B cell (primary cell): ENCODE measurements at regions not wholly inside any gene's neighbourhood (a gene's known extent, or its start where the extent isn't known, plus 50 kb on each side); places are given as distances from the start of the nearest gene placed in this dataset.

ENCODE experiments used
- ATAC-seq: fragments of 200-7000 bp; cut with Tn5 transposase; one replicate; pipeline ENCODE4 v1.10.0; 2021; ENCODE audit warnings: low read depth, mild to moderate bottlenecking, moderate number of reproducible peaks, moderate library complexity
- CTCF ChIA-PET: fragments of 350-600 bp; sonication (Branson Sonifier 250); formaldehyde crosslinking; loops from one replicate; lab custom pipeline; 2021; ENCODE audit warnings: antibody characterized with exemption, inconsistent platforms; lab: Charles Lee
- POLR2A ChIA-PET: fragments of 350-600 bp; sonication (Branson Sonifier 250); formaldehyde crosslinking; loops from one replicate; lab custom pipeline; 2021; ENCODE audit warnings: antibody characterized with exemption; lab: Charles Lee
- DNase-seq: peaks from one replicate; pipeline ENCODE4 v3.0.0; 2013
- H2AFZ ChIP-seq: 2 replicates; pipeline ENCODE4 v1.6.1; 2012; ENCODE audit warnings: mild to moderate bottlenecking, low read depth, low read length; ENCODE audit not compliant: insufficient read depth, poor library complexity, severe bottlenecking
- H3K27ac ChIP-seq, 2 donors: 1 replicate in 1 of 2; 2 replicates in 1 of 2; pipeline ENCODE4 v1.5.1; 2012 to 2013; ENCODE audit warnings: low read length in 2 of 2, mild to moderate bottlenecking in 2 of 2, moderate library complexity in 1 of 2
- H3K27me3 ChIP-seq, 4 experiments: fragments of 200-600 bp in 1 of 4; sonication (generic) in 1 of 4; replicated peaks in 1 of 4; 1 replicate in 2 of 4; 2 replicates in 2 of 4; pipeline versions ENCODE4 v1.6.1 to v1.7.0; 2013 to 2016; ENCODE audit warnings: low read length in 3 of 4, mild to moderate bottlenecking in 2 of 4, mixed read lengths in 1 of 4, moderate library complexity in 1 of 4; ENCODE audit not compliant: insufficient read depth in 4 of 4, control insufficient read depth in 3 of 4; ENCODE audit errors: control extremely low read depth in 1 of 4
- H3K36me3 ChIP-seq, 2 experiments: replicated peaks in 1 of 2; 1 replicate in 1 of 2; 2 replicates in 1 of 2; pipeline versions ENCODE4 v1.6.1 to v1.7.1; 2013; ENCODE audit warnings: low read length in 1 of 2; ENCODE audit not compliant: insufficient read depth in 2 of 2, control insufficient read depth in 1 of 2; ENCODE audit errors: control extremely low read depth in 1 of 2, extremely low read depth in 1 of 2
- H3K4me1 ChIP-seq, 2 donors: fragments of 200-600 bp in 1 of 2; sonication (generic) in 1 of 2; 1 replicate in 1 of 2; 2 replicates in 1 of 2; pipeline versions ENCODE4 v1.5.1 to v1.6.1; 2013 to 2017; ENCODE audit warnings: low read length in 2 of 2; ENCODE audit not compliant: control insufficient read depth in 2 of 2, insufficient read depth in 2 of 2
- H3K4me2 ChIP-seq: replicated peaks from 2 replicates; pipeline ENCODE3; 2012; ENCODE audit warnings: mild to moderate bottlenecking, low read depth, low read length; ENCODE audit not compliant: poor library complexity, severe bottlenecking
- H3K4me3 ChIP-seq, 5 experiments: fragments of 200-600 bp in 1 of 5; sonication (generic) in 1 of 5; 1 replicate in 3 of 5; 2 replicates in 2 of 5; pipeline versions ENCODE4 v1.5.1 to v1.7.0; 2011 to 2016; ENCODE audit warnings: low read length in 4 of 5, mild to moderate bottlenecking in 4 of 5, low read depth in 2 of 5, control low read depth in 1 of 5, moderate library complexity in 1 of 5; ENCODE audit not compliant: insufficient read depth in 1 of 5; ENCODE audit errors: control extremely low read depth in 1 of 5, extremely low read depth in 1 of 5
- H3K79me2 ChIP-seq: fragments of 200-600 bp; sonication (generic); one replicate; pipeline ENCODE4 v1.6.0; 2016; ENCODE audit warnings: low read length; ENCODE audit not compliant: control insufficient read depth, insufficient read depth
- H3K9ac ChIP-seq: fragments of 200-600 bp; sonication (generic); 2 replicates; pipeline ENCODE4 v1.6.1; 2017; ENCODE audit warnings: mild to moderate bottlenecking, low read length, moderate library complexity
- H3K9me3 ChIP-seq, 3 donors: one replicate each; pipeline versions ENCODE4 v1.6.1 to v1.7.1; 2013; ENCODE audit warnings: low read length in 2 of 3; ENCODE audit not compliant: control insufficient read depth in 2 of 3, insufficient read depth in 1 of 3; ENCODE audit errors: control extremely low read depth in 1 of 3
- H4K20me1 ChIP-seq: 2 replicates; pipeline ENCODE4 v1.6.0; 2012; ENCODE audit warnings: mild to moderate bottlenecking, low read length; ENCODE audit not compliant: insufficient read depth, control insufficient read depth, poor library complexity, severe bottlenecking
- H3K27ac Mint-ChIP-seq: one replicate; pipeline ENCODE4 v1.8.0; 2021; ENCODE audit warnings: mixed read lengths
- H3K27me3 Mint-ChIP-seq: one replicate; pipeline ENCODE4 v1.8.0; 2021; ENCODE audit warnings: mixed read lengths
- H3K4me1 Mint-ChIP-seq: one replicate; pipeline ENCODE4 v1.8.0; 2021; ENCODE audit warnings: mixed read lengths
- H3K4me3 Mint-ChIP-seq: one replicate; pipeline ENCODE4 v1.8.0; 2021; ENCODE audit warnings: mixed read lengths
- H3K9me3 Mint-ChIP-seq: one replicate; pipeline ENCODE4 v1.8.0; 2022; ENCODE audit warnings: mixed read lengths; ENCODE audit not compliant: insufficient read depth
- EZH2 ChIP-seq: IDR thresholded peaks from 2 replicates; pipeline ENCODE4 v1.6.1; 2012; ENCODE audit warnings: borderline replicate concordance, low read depth, mild to moderate bottlenecking, moderate library complexity, low read length; ENCODE audit not compliant: insufficient read depth, poor library complexity, severe bottlenecking
- WGBS: methylation state at CpG from one replicate; pipeline ENCODE4 v1.1.5; 2013; ENCODE audit warnings: missing lambda C conversion rate; ENCODE audit not compliant: insufficient coverage; 5-methylcytosine and 5-hydroxymethylcytosine counted together
- intact Hi-C: fragments of 100-400 bp; cut with micrococcal nuclease; formaldehyde crosslinking; loops from one replicate; pipeline ENCODE4 v1.10.0; 2022
- TF ChIP-seq, protein P1 (sequence below): fragments of 200-600 bp; IDR thresholded peaks from one replicate; pipeline ENCODE4 v1.8.0; 2022; ENCODE audit warnings: antibody characterized with exemption, mild to moderate bottlenecking

DNA sequence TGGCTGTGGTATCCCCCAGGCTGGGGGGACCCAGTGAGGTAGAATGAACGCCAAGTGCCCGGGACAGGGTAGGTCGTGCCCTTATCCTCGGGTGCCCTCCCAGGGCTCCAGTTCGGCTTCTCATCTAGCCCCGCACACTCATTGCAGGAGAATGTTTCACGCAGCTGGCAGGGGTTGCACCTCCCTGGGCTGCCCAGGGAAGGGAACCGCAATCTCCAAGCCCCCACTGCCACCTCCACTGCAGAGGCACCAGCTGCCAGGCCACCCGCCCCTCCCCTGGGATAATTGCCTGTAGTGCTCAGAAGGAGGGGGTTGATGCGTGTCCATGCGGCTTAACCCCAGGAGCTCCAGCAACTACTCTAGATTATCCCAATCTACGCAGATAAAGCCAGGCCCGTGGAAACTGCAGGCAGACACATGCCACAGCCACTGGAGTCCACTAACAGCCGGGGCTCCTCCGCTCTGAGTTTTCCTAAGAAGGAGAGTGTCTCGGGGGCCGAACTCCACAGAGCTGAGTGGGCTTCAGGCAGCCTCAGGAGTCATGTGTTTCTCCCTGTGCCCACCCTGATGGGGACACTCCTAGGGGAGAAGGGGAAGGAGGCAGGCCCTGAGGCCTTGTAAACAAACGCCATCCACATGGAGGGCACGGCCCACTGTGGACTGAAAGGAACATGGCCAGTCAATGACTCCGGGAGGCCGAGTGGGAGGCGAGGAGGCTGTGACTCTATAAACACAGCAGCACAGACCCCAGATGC, 137.2 kb upstream of the IQSEC1 start:
- DNase-seq, result no peak
- H3K27ac ChIP-seq, result no peak overlapping the region
- no peak overlapping the region for H3K4me2 ChIP-seq
- 93% methylated on average over 13 of the region's 22 CpGs for WGBS
- CTCF ChIA-PET, result no interaction called here
- no peak overlapping the region for H2AFZ ChIP-seq
- intact Hi-C loops, result no loop called here
- H3K9me3 Mint-ChIP-seq, result no peaks in the 10 kb centered on the region
- peaks cover 58% of the 10 kb centered on the region for H3K27me3 Mint-ChIP-seq
- no peak overlapping the region for H3K27ac Mint-ChIP-seq
- no peak overlapping the region for H3K4me3 ChIP-seq
- H3K4me3 Mint-ChIP-seq, result no peak overlapping the region
- TF ChIP-seq EZH2, result no peak
- TF ChIP-seq, protein P1, sequence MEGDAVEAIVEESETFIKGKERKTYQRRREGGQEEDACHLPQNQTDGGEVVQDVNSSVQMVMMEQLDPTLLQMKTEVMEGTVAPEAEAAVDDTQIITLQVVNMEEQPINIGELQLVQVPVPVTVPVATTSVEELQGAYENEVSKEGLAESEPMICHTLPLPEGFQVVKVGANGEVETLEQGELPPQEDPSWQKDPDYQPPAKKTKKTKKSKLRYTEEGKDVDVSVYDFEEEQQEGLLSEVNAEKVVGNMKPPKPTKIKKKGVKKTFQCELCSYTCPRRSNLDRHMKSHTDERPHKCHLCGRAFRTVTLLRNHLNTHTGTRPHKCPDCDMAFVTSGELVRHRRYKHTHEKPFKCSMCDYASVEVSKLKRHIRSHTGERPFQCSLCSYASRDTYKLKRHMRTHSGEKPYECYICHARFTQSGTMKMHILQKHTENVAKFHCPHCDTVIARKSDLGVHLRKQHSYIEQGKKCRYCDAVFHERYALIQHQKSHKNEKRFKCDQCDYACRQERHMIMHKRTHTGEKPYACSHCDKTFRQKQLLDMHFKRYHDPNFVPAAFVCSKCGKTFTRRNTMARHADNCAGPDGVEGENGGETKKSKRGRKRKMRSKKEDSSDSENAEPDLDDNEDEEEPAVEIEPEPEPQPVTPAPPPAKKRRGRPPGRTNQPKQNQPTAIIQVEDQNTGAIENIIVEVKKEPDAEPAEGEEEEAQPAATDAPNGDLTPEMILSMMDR, result no peak
- POLR2A ChIA-PET, result no interaction called here
- peaks cover 1% of the 10 kb centered on the region for H3K4me1 Mint-ChIP-seq
- no peaks in the 10 kb centered on the region for H3K79me2 ChIP-seq
- H3K36me3 ChIP-seq, result no peaks in the 10 kb centered on the region
- no peak overlapping the region for H3K9ac ChIP-seq
- ATAC-seq, result no peak
- peaks cover 0 to 26% (median 5%) of the 10 kb centered on the region in 4 experiments for H3K27me3 ChIP-seq
- peaks cover 0 to 5% (median 0%) of the 10 kb centered on the region in 3 donors for H3K9me3 ChIP-seq
- H4K20me1 ChIP-seq, result no peaks in the 10 kb centered on the region
- H3K4me1 ChIP-seq, result no peaks in the 10 kb centered on the region

DNA sequence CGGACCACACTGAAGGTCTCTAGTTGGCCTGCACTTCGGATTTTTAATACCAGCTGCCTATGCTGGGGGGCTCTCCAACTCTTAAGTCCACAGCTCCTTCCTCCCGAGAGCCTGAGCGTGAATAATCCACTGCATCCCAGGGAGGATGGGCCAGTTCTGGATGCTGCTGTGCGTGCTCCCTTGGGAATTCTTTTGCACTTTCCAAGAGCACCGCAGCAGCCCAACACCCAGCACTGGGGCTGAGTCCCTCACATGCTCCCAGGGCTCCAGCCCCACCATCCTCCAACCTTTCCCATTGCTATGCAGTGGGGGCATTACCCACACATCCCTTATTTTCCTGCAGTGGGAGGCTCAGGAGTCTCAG, 136.4 kb upstream of the IQSEC1 start:
- H3K27me3 ChIP-seq, result peaks cover 0 to 25% (median 8%) of the 10 kb centered on the region in 4 experiments
- intact Hi-C loops, result no loop called here
- Mint-ChIP-seq H3K9me3 (no peaks in the 10 kb centered on the region), H3K4me3 (no peak overlapping the region), H3K4me1 (peaks cover 4% of the 10 kb centered on the region), H3K27me3 (peaks cover 59% of the 10 kb centered on the region), H3K27ac (no peak overlapping the region)
- ATAC-seq, result no peak
- no peak for TF ChIP-seq EZH2
- TF ChIP-seq, protein P1, result no peak
- H3K4me2 ChIP-seq, result no peak overlapping the region
- H3K4me3 ChIP-seq, result no peak overlapping the region
- no peaks in the 10 kb centered on the region for H3K79me2 ChIP-seq
- ChIA-PET CTCF (no interaction called here), POLR2A (no interaction called here)
- H3K36me3 ChIP-seq, result no peaks in the 10 kb centered on the region
- WGBS, result 96% methylated on average over 6 of the region's 6 CpGs
- H3K4me1 ChIP-seq, result no peaks in the 10 kb centered on the region
- DNase-seq, result no peak
- H3K9ac ChIP-seq, result no peak overlapping the region
- H2AFZ ChIP-seq, result no peak overlapping the region
- peaks cover 0 to 5% (median 0%) of the 10 kb centered on the region in 3 donors for H3K9me3 ChIP-seq
- no peaks in the 10 kb centered on the region for H4K20me1 ChIP-seq
- H3K27ac ChIP-seq, result no peak overlapping the region
